SK-N-MC (cell line): ENCODE measurements at regions not wholly inside any gene's neighbourhood (a gene's known extent, or its start where the extent isn't known, plus 50 kb on each side); places are given as distances from the start of the nearest gene placed in this dataset.

Source experiments
- EZH2 ChIP-seq: fragments of 200-600 bp; sonication (generic); IDR thresholded peaks from one replicate; pipeline ENCODE4 v1.6.1; 2017; ENCODE audit warnings: antibody characterized with exemption
- POLR2AphosphoS5 ChIP-seq: IDR thresholded peaks from 2 replicates; pipeline ENCODE4 v1.6.1; 2012; ENCODE audit warnings: mild to moderate bottlenecking, low read depth, low read length, borderline replicate concordance

- TF ChIP-seq POLR2AphosphoS5: no peak
- no peak for TF ChIP-seq EZH2
Measured at GRCh38 chr6:6821639-6822261, 233.2 kb downstream of the LY86 start.
